Uterus (tissue), 3 donors: ENCODE measurements at regions not wholly inside any gene's neighbourhood (a gene's known extent, or its start where the extent isn't known, plus 50 kb on each side); places are given as distances from the start of the nearest gene placed in this dataset.
A peak's percentile ranks its signal among the peaks of the same experiment; 100 is the strongest.

Experiments used
- DNase-seq, 2 donors: peaks; one replicate each; pipeline ENCODE4 v3.0.0-alpha.2; 2019 to 2020
- H3K27ac ChIP-seq, 2 donors: fragments of 200-600 bp; sonication (generic); 1 replicate in 1 of 2; 2 replicates in 1 of 2; pipeline ENCODE4 v1.5.1; 2016 to 2018
- H3K27me3 ChIP-seq, 2 donors: fragments of 200-600 bp; sonication (generic); one replicate each; pipeline ENCODE4 v1.5.1; 2018 to 2019; ENCODE audit warnings: control low read depth in 1 of 2
- H3K36me3 ChIP-seq, 2 donors: fragments of 200-600 bp; sonication (generic); one replicate each; pipeline ENCODE4 v1.5.1; 2019; ENCODE audit warnings: control low read depth in 1 of 2
- H3K4me1 ChIP-seq, 2 donors: fragments of 200-600 bp; sonication (generic); one replicate each; pipeline ENCODE4 v1.5.1; 2018 to 2019; ENCODE audit warnings: control low read depth in 1 of 2
- H3K4me3 ChIP-seq, 2 donors: fragments of 200-600 bp; sonication (generic); 1 replicate in 1 of 2; 2 replicates in 1 of 2; pipeline ENCODE4 v1.5.1; 2018 to 2019; ENCODE audit warnings: mild to moderate bottlenecking in 1 of 2
- H3K9me3 ChIP-seq, 2 donors: fragments of 200-600 bp; sonication (generic); one replicate each; pipeline ENCODE4 v1.5.1; 2019; ENCODE audit warnings: control low read depth in 1 of 2
- POLR2A ChIP-seq, 2 donors: fragments of 450-650 bp; IDR thresholded peaks; one replicate each; pipeline ENCODE4 v1.6.1; 2016; ENCODE audit warnings: antibody characterized with exemption in 2 of 2, mild to moderate bottlenecking in 1 of 2, moderate library complexity in 1 of 2
- intact Hi-C: fragments of 100-400 bp; cut with DNase I; formaldehyde crosslinking; loops from one replicate; pipeline ENCODE4 v1.15.1; 2023; ENCODE audit warnings: low total_unique reads
- TF ChIP-seq, protein P1 (sequence below), 4 experiments: fragments of 200-600 bp in 2 of 4; fragments of 450-650 bp in 2 of 4; sonication (generic) in 2 of 4; IDR thresholded peaks; one replicate each; pipeline ENCODE4 v1.5.1; 2016 to 2019; ENCODE audit warnings: antibody characterized with exemption in 4 of 4, mild to moderate bottlenecking in 2 of 4, moderate library complexity in 1 of 4
- donor health status: DM: yes; HTN: yes; CAD: no.

DNA sequence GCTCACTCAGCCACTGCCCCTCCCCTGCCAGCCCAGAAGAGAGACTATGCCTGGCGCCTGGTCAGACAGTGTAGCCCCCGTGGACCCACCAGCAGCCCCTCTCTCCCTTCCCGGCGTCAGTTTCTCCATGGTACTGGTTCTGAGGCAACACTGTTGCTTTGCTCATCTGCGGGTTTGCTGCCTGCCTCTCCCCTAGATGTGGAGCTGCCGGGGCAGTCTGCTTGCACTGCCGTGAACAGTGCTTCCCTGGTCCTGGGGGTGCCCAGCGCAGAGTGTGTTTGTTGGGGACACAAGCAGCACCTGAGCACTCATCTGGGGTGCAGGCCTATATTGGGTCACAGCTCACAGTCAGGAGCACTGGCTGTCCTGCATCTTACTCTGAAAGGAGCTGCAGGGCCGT, 309.9 kb downstream of the NDUFA10 start:
- Histone ChIP-seq H3K27me3 (no peaks in the 10 kb centered on the region), H3K27ac (no peak overlapping the region), H3K9me3 (no peaks in the 10 kb centered on the region), H3K4me1 (peaks cover 0 to 3% of the 10 kb centered on the region in 2 donors), H3K4me3 (no peak overlapping the region), H3K36me3 (no peaks in the 10 kb centered on the region)
- TF ChIP-seq, protein P1, sequence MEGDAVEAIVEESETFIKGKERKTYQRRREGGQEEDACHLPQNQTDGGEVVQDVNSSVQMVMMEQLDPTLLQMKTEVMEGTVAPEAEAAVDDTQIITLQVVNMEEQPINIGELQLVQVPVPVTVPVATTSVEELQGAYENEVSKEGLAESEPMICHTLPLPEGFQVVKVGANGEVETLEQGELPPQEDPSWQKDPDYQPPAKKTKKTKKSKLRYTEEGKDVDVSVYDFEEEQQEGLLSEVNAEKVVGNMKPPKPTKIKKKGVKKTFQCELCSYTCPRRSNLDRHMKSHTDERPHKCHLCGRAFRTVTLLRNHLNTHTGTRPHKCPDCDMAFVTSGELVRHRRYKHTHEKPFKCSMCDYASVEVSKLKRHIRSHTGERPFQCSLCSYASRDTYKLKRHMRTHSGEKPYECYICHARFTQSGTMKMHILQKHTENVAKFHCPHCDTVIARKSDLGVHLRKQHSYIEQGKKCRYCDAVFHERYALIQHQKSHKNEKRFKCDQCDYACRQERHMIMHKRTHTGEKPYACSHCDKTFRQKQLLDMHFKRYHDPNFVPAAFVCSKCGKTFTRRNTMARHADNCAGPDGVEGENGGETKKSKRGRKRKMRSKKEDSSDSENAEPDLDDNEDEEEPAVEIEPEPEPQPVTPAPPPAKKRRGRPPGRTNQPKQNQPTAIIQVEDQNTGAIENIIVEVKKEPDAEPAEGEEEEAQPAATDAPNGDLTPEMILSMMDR (IDR thresholded peaks at IDR 0.05): no peak
- peak in 1 of 2 donors; percentile 1 for DNase-seq
- intact Hi-C loops: no loop called here

DNA sequence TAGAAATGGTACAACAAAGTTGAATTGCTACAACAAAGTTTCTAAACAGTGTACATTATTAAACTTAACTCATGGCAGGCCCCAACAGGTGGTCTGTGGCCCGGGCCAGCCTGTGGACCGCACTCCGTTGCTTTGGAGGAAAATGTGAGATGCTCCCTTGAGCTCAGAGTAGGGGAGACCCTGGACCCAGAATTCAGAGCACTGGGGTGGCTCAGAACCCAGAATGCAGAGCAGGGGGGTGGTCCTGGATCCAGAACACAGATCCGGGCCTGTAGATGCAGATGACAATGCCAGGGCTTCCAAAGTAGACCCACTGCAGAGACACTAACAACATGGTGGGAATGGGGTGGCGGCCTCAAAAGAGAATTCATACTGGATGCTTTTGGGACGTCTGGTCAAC, 311.0 kb downstream of the NDUFA10 start:
- peaks cover 0 to 3% of the 10 kb centered on the region in 2 donors for H3K4me1 ChIP-seq
- no peak for TF ChIP-seq POLR2A (IDR thresholded peaks at IDR 0.05)
- TF ChIP-seq, protein P1 (IDR thresholded peaks at IDR 0.05): no peak
- DNase-seq: peak in 1 of 2 donors; percentile 3
- H3K36me3 ChIP-seq: no peaks in the 10 kb centered on the region
- no peaks in the 10 kb centered on the region for H3K27me3 ChIP-seq
- H3K9me3 ChIP-seq: no peaks in the 10 kb centered on the region
- no peak overlapping the region for H3K4me3 ChIP-seq
- intact Hi-C loops: no loop called here
- no peak overlapping the region for H3K27ac ChIP-seq

DNA sequence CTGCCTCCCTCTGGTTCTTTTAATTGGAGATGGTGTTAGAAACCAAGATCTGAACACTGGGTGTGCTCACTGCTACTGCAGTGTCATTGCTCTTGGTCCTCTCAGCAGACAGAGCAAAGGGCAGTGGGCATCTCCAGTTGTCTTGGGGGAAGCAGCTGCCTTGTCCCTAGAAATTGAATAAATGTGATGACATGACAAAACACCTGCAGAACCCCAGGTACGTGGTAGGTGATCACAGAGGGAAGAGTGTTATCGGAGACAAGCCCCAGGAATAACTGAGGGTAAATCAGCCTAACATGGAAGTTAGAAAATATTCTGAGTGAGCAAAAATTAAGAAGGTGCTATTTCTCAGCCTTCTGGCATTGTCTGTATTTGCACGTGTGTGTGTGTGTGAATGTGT, 311.9 kb upstream of the HDAC4 start:
- Histone ChIP-seq H3K9me3 (no peaks in the 10 kb centered on the region), H3K27ac (no peak overlapping the region), H3K4me3 (no peak overlapping the region), H3K36me3 (no peaks in the 10 kb centered on the region), H3K4me1 (peaks cover 0 to 3% of the 10 kb centered on the region in 2 donors), H3K27me3 (no peaks in the 10 kb centered on the region)
- no peak for DNase-seq
- no peak for TF ChIP-seq POLR2A (IDR thresholded peaks at IDR 0.05)
- intact Hi-C loops: no loop called here

DNA sequence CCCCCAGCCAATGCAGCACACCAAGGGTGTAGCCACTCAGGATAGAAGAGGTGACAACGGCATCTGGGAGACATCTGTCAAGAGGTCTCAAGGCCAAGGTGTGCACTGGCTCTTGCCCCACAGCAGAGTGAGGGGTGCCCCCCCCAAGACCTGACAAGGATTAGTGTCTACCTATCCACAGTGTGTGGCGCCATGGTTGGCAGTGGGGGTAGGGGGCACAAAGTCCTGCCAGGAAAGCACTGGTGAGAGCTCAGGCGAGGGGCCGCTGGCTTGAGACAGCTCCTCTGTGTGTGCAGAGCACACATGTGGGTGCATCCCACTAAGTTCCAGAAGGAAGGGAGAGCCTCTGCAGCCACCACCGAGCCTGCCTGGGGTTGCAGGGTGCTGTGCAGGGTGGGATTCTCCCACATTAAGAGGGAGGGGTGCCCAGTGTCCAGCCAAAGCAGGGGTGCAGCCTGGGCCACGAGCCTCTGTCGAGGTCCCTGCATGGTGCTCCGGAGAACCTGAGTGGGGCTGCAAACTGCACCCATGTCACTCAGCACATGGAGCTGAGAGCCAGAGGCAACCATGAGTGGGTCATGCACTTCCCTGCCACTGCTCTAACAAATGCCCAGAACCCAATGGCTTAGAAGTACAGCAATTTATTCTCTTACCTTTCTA, 311.2 kb upstream of the HDAC4 start:
- H3K27me3 ChIP-seq: no peaks in the 10 kb centered on the region
- no peak for TF ChIP-seq POLR2A (IDR thresholded peaks at IDR 0.05)
- TF ChIP-seq, protein P1 (IDR thresholded peaks at IDR 0.05): no peak
- intact Hi-C loops: no loop called here
- no peaks in the 10 kb centered on the region for H3K9me3 ChIP-seq
- DNase-seq: peak in 1 of 2 donors; percentile 3
- H3K4me3 ChIP-seq: no peak overlapping the region
- no peaks in the 10 kb centered on the region for H3K36me3 ChIP-seq
- no peaks in the 10 kb centered on the region for H3K4me1 ChIP-seq
- H3K27ac ChIP-seq: no peak overlapping the region

DNA sequence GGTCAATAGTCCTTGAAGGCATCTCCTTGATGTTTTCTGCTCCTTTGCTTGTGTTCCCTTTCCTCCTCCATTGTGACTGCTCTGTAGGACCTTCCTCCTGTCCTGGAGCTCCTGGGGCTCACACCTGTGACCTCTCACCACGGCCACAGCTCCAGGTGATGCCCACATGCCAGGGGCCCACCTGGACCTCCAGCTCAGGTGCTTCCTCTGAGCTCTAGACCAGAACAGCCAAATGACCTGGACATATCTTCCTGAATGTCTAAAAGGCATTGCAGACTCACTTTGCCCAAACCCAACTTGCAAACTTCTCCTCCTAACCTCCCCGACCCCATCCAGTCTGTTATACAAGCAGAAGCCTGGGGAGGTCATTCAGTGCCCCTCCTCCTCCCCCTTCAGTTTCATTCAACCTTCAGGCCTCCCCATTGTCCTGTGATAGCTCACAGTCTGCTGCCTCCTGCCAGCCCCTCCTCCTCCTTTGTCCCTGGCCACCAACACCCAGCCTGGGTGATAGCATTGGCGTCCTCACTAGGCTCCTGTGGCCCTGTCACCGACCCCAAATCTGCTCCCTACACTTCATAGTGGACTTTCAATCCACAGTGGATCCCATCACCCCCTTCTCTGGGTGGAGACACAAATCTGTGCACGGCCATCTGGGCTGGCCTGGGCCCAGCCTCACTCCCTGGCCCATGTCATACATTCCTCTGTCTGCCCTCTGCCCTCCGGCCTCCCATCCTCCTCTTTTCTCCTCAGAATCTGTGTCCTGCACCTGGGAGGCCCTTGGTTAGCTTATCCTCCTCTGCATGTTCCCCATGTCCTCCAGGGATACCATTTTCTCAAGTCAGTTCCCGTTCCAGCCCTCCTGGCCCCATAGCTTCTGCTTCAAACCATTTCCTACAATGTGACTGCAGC, 310.4 kb upstream of the HDAC4 start:
- Histone ChIP-seq H3K9me3 (no peaks in the 10 kb centered on the region), H3K36me3 (no peaks in the 10 kb centered on the region), H3K4me3 (no peak overlapping the region), H3K4me1 (no peaks in the 10 kb centered on the region), H3K27ac (no peak overlapping the region), H3K27me3 (no peaks in the 10 kb centered on the region)
- intact Hi-C loops: no loop called here
- DNase-seq: peak in 1 of 2 donors; percentile 3
- no peak for TF ChIP-seq POLR2A (IDR thresholded peaks at IDR 0.05)
- TF ChIP-seq, protein P1 (IDR thresholded peaks at IDR 0.05): no peak
